ENCODE measurements at regions not wholly inside any gene's neighbourhood (a gene's known extent, or its start where the extent isn't known, plus 50 kb on each side); places are given as distances from the start of the nearest gene placed in this dataset.

DNA sequence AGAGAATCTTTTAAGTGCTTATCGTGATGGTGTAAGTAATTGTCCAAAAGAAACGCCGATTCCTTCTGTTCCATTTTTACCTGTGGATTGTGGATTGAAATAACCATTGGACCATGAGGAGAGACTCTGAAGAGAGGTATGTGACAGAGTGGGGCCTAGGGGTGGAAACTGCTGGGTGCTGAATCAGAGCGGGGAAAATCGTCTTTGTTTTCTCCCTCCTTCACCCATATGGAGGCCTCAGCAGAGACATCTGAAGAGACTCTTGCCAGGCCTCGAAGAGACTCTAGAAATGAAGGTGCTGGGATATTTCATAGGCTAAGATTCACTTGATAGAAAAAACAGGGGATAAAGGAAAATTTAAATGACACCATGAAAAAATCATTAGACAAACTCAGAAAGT is 1327.0 kb downstream of the BRINP3 start:
- DNase-seq (ENCODE audit: low spot score): no peak
- Histone ChIP-seq H3K27ac (ENCODE audit: low read depth) (no peak overlapping the region), H3K27me3 (ENCODE audit: insufficient read depth) (no peaks in the 10 kb centered on the region), H3F3A (replicated peaks; ENCODE audit: low read depth) (no peaks in the 10 kb centered on the region), H3K79me2 (replicated peaks; ENCODE audit: insufficient read depth) (no peaks in the 10 kb centered on the region), H2AFZ (peak overlapping the region; percentile 21; the same call in 1 of the 2 replicates), H3K36me3 (ENCODE audit: insufficient read depth) (no peaks in the 10 kb centered on the region), H3K4me3 (no peak overlapping the region), H3K4me2 (no peak overlapping the region), H3K9me2 (ENCODE audit: insufficient read depth) (no peaks in the 10 kb centered on the region), H3K4me1 (ENCODE audit: insufficient read depth) (no peaks in the 10 kb centered on the region), H4K20me1 (replicated peaks; ENCODE audit: insufficient read depth) (no peaks in the 10 kb centered on the region)
- no peak for ATAC-seq
- TF ChIP-seq ZNF331 (CRISPR knock-in tag; IDR thresholded peaks at IDR 0.05; ENCODE audit: low read depth) (no peak), NANOG (IDR thresholded peaks at IDR 0.05; ENCODE audit: borderline replicate concordance) (no peak), CTCF (conservative IDR thresholded peaks at IDR 0.05; ENCODE audit: low read depth in 2 of 2) (no peak), STAT1 (IDR thresholded peaks at IDR 0.05; ENCODE audit: unreplicated experiment) (no peak), EZH2 (IDR thresholded peaks at IDR 0.05; ENCODE audit: low read depth, unreplicated experiment) (no peak), POLR2AphosphoS5 (IDR thresholded peaks at IDR 0.05; ENCODE audit: low read depth) (no peak), JUNB (IDR thresholded peaks at IDR 0.05; ENCODE audit: unreplicated experiment) (no peak), ZNF114 (CRISPR knock-in tag; IDR thresholded peaks at IDR 0.05) (no peak), EZH2phosphoT487 (IDR thresholded peaks at IDR 0.05; ENCODE audit: unreplicated experiment) (no peak), ETS1 (IDR thresholded peaks at IDR 0.05) (no peak)
- TF ChIP-seq, protein P1, sequence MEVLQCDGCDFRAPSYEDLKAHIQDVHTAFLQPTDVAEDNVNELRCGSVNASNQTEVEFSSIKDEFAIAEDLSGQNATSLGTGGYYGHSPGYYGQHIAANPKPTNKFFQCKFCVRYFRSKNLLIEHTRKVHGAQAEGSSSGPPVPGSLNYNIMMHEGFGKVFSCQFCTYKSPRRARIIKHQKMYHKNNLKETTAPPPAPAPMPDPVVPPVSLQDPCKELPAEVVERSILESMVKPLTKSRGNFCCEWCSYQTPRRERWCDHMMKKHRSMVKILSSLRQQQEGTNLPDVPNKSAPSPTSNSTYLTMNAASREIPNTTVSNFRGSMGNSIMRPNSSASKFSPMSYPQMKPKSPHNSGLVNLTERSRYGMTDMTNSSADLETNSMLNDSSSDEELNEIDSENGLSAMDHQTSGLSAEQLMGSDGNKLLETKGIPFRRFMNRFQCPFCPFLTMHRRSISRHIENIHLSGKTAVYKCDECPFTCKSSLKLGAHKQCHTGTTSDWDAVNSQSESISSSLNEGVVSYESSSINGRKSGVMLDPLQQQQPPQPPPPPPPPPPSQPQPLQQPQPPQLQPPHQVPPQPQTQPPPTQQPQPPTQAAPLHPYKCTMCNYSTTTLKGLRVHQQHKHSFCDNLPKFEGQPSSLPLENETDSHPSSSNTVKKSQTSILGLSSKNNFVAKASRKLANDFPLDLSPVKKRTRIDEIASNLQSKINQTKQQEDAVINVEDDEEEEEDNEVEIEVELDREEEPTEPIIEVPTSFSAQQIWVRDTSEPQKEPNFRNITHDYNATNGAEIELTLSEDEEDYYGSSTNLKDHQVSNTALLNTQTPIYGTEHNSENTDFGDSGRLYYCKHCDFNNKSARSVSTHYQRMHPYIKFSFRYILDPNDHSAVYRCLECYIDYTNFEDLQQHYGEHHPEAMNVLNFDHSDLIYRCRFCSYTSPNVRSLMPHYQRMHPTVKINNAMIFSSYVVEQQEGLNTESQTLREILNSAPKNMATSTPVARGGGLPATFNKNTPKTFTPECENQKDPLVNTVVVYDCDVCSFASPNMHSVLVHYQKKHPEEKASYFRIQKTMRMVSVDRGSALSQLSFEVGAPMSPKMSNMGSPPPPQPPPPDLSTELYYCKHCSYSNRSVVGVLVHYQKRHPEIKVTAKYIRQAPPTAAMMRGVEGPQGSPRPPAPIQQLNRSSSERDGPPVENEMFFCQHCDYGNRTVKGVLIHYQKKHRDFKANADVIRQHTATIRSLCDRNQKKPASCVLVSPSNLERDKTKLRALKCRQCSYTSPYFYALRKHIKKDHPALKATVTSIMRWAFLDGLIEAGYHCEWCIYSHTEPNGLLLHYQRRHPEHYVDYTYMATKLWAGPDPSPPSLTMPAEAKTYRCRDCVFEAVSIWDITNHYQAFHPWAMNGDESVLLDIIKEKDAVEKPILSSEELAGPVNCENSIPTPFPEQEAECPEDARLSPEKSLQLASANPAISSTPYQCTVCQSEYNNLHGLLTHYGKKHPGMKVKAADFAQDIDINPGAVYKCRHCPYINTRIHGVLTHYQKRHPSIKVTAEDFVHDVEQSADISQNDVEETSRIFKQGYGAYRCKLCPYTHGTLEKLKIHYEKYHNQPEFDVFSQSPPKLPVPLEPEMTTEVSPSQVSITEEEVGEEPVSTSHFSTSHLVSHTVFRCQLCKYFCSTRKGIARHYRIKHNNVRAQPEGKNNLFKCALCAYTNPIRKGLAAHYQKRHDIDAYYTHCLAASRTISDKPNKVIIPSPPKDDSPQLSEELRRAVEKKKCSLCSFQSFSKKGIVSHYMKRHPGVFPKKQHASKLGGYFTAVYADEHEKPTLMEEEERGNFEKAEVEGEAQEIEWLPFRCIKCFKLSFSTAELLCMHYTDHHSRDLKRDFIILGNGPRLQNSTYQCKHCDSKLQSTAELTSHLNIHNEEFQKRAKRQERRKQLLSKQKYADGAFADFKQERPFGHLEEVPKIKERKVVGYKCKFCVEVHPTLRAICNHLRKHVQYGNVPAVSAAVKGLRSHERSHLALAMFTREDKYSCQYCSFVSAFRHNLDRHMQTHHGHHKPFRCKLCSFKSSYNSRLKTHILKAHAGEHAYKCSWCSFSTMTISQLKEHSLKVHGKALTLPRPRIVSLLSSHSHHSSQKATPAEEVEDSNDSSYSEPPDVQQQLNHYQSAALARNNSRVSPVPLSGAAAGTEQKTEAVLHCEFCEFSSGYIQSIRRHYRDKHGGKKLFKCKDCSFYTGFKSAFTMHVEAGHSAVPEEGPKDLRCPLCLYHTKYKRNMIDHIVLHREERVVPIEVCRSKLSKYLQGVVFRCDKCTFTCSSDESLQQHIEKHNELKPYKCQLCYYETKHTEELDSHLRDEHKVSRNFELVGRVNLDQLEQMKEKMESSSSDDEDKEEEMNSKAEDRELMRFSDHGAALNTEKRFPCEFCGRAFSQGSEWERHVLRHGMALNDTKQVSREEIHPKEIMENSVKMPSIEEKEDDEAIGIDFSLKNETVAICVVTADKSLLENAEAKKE (CRISPR knock-in tag; IDR thresholded peaks at IDR 0.05): no peak
- TF ChIP-seq, protein P2, sequence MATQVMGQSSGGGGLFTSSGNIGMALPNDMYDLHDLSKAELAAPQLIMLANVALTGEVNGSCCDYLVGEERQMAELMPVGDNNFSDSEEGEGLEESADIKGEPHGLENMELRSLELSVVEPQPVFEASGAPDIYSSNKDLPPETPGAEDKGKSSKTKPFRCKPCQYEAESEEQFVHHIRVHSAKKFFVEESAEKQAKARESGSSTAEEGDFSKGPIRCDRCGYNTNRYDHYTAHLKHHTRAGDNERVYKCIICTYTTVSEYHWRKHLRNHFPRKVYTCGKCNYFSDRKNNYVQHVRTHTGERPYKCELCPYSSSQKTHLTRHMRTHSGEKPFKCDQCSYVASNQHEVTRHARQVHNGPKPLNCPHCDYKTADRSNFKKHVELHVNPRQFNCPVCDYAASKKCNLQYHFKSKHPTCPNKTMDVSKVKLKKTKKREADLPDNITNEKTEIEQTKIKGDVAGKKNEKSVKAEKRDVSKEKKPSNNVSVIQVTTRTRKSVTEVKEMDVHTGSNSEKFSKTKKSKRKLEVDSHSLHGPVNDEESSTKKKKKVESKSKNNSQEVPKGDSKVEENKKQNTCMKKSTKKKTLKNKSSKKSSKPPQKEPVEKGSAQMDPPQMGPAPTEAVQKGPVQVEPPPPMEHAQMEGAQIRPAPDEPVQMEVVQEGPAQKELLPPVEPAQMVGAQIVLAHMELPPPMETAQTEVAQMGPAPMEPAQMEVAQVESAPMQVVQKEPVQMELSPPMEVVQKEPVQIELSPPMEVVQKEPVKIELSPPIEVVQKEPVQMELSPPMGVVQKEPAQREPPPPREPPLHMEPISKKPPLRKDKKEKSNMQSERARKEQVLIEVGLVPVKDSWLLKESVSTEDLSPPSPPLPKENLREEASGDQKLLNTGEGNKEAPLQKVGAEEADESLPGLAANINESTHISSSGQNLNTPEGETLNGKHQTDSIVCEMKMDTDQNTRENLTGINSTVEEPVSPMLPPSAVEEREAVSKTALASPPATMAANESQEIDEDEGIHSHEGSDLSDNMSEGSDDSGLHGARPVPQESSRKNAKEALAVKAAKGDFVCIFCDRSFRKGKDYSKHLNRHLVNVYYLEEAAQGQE (IDR thresholded peaks at IDR 0.05; ENCODE audit: unreplicated experiment): no peak
- Mint-ChIP-seq H3K27me3 (ENCODE audit: insufficient read depth, low read depth, poor library complexity) (no peaks in the 10 kb centered on the region), H3K36me3 (ENCODE audit: low read depth) (no peaks in the 10 kb centered on the region), H3K27ac (peak overlapping the region; percentile 4; the same call in 1 of the 2 replicates), H3K9me3 (no peaks in the 10 kb centered on the region), H3K4me3 (no peak overlapping the region), H3K4me1 (no peaks in the 10 kb centered on the region)

Measured in GM23338 (cell line).